HG02981 (cell line): ENCODE measurements at regions not wholly inside any gene's neighbourhood (a gene's known extent, or its start where the extent isn't known, plus 50 kb on each side); places are given as distances from the start of the nearest gene placed in this dataset.
"Not testable (repeated sequence)": the region's sequence is repeated elsewhere in the genome, so short reads cannot be mapped to it uniquely, and the experiment has no call there.

Source experiments
- ATAC-seq: cut with Tn5 transposase; IDR thresholded peaks from one replicate; pipeline ENCODE4 v1.9.1; 2021; ENCODE audit warnings: mild to moderate bottlenecking, moderate library complexity; ENCODE audit not compliant: unreplicated experiment

GRCh38 chr2:125684256-125684655 lies 971.7 kb upstream of the GYPC start:
- ATAC-seq = no peak

DNA sequence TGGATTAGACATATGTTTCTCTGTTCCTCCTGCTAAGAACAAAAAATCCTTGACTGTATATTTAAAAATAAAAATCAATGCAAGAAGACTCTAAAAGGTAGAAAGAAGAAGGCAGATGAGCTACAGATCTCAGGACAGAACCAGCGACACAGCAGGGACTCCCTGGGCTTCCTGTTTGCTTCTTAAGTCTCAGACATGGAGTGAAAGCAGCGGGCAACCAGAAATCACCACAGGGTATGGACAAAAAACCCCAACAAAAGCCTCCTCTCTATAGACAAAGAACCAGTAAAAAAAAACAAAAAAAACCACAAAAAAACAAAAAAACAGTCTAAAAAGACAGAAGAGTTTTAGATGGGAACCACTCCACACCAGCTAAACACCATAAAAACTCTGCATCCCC lies 971.0 kb upstream of the GYPC start:
- no peak for ATAC-seq

DNA sequence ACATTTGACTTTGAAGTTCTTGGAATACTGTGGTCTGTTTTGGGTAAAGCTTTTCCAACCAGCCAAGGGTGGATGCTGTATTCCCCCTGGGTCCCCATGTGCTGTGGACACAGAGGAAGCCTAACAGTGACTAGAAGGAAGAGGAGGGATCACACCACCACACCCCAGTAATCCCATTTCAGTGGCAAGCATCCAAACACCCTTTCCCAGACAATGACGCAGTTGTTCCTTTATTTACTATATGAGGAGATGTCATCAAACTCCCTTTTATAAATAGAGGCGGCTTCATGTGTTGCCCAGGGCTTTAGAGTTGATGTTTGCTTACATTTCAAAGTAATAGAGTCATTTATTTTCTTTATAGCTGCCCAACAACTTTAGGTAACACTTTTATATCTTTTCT lies 959.4 kb upstream of the GYPC start:
- ATAC-seq = no peak

DNA sequence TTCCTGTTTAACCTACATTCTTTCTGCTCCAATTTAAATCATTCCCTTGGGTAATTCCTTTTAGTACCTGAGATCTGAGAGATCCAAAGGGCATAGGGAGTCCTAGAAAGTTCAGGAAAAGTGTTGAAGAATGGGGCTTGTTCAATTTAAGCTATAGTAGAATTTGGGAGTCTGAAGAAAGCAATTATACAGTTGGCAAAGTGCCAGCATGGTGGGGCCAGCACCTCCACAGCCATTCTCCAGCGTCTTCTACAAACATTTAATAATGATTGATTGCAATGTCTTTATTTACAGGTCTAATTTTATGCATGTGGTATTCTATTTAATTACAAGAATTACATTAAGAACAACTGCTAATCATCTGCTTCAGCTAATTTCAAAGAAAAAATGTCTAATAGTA lies 957.7 kb upstream of the GYPC start:
- ATAC-seq = no peak

DNA sequence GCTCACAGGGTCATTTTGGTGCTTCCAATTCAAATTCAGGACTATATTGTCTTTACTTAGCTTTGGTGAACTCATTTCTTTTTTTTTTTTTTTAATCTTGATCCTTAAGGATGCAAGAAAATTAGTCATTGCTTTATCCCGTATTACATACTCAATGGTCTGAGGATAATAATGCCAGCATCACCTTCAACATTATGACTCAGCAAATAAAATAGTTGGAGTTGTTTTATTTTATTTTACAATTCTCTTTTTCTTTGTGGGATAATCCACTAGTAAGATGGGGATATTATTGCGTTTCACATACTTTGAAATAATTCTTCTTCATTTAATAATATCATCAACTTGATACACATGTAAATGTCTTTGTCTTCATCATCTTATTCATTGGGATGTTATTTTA lies 954.9 kb upstream of the GYPC start:
- ATAC-seq = no peak

DNA sequence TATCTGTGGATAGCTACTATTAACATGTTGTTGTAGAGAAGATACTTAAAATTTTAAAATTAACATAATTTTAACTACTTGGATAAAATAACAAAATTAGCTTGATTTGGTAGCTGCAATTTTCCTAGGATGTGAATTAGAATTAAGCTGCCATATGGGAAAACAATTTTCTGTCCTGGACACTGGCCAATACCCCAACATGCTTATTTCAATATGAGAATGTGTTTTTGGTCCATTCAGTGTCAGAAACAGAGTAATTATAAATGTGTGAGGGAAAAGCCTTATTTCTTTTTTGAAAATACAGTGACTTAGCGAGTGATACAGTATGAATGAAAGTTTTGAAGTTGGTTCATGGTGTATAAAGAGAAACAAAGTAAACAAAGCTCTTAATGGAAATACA lies 948.3 kb upstream of the GYPC start:
- ATAC-seq = no peak

GRCh38 chr2:125710561-125710960 lies 945.4 kb upstream of the GYPC start:
- no peak for ATAC-seq

DNA sequence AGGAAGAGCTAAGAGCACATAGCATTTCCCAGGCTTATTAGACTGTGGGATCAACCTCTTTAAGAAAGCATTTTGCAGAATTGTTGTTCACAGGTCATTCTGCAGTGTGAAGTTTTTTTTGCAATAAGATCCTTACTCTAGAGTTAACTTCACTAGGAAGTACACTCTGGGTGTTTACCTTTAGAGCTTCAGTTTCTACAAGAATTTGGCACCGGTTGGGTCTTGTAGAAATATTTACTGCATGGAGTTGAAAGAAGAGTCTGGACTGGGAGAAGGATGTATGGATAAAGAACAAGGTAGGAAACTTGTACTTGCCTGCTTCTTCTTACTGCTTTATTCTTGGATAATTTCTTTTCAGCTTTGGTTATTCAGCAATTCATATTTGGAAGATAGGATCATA lies 944.9 kb upstream of the GYPC start:
- ATAC-seq = no peak

DNA sequence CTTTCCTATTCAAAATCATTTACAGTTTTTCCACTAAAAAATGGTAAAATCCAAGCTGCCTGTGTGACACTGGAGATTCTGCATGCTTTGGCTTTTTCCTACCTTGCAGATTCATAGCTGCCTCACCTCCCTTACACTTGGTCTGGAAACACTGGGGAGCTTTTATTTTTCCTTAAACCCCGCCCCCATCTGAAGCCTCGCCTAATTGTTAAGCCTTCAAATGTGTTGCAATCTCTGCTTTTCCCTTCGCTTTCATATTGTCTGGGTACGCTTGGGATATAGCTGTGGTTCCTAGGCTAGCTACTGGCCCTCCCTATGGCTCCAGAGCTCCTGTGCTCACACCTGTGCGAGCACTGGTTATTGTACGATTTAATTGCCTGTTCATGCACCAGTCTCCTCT lies 942.4 kb upstream of the GYPC start:
- no peak for ATAC-seq

- ATAC-seq = no peak
Observed at GRCh38 chr2:125721072-125721721, 934.8 kb upstream of the GYPC start.

GRCh38 chr2:125730921-125731320 lies 925.0 kb upstream of the GYPC start:
- no peak for ATAC-seq

- no peak for ATAC-seq
Observed at GRCh38 chr2:125736306-125736705, 919.7 kb upstream of the GYPC start.

- no peak for ATAC-seq
Observed at GRCh38 chr2:125745514-125745913, 910.4 kb upstream of the GYPC start.

GRCh38 chr2:125746321-125747164 lies 909.4 kb upstream of the GYPC start:
- ATAC-seq = no peak

DNA sequence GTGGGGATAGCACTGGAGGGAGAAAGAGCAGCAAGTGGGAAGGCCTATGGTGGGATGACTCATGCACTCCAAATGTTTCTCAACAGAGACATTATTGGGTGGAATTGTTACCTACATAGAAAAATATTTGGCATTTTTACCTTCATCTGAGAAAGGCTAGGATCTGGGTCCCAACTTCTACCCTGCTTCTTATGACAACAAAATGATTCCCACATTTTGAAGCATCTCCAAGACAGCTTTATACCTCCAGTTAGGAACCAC lies 908.9 kb upstream of the GYPC start:
- ATAC-seq = no peak

- ATAC-seq = no peak
Observed at GRCh38 chr2:125756431-125756830, 899.5 kb upstream of the GYPC start.

- no peak for ATAC-seq
Observed at GRCh38 chr2:125796784-125797183, 859.2 kb upstream of the GYPC start.

- no peak for ATAC-seq
Observed at GRCh38 chr2:125797192-125797591, 858.8 kb upstream of the GYPC start.

- ATAC-seq = no peak
Observed at GRCh38 chr2:125822746-125823145, 833.2 kb upstream of the GYPC start.

DNA sequence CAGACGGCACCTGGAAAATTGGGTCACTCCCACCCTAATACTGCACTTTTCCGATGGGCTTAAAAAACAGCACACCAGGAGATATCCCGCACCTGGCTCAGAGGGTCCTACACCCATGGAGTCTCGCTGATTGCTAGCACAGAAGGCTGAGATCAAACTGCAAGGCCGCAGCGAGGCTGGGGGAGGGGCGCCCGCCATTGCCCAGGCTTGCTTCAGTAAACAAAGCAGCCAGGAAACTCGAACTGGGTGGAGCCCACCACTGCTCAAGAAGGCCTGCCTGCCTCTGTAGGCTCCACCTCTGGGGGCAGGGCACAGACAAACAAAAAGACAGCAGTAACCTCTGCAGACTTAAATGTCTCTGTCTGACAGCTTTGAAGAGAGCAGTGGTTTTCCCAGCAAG lies 830.2 kb upstream of the GYPC start:
- ATAC-seq = not testable (repeated sequence)

DNA sequence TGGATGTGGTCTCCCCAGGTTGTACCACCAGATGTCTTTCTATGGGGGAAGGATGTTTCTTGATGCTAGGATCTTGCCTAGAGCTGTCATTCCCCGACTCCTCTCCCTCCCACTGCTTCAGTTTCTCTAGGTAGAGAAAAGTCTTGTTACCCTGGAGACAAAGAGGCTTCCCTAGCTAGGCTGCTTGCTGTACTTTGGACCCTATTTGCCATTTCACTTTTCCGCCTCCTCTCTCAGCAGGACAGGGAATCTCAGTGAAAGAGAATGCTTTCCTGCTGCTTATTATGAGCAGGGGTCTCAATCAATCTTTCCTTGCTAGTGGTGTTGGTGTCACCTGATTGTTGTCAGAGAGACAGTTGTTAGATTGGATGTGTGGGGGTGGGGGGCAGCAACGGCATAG lies 818.8 kb upstream of the GYPC start:
- ATAC-seq = no peak

GRCh38 chr2:125837611-125838010 lies 818.3 kb upstream of the GYPC start:
- no peak for ATAC-seq

GRCh38 chr2:125839945-125840344 lies 816.0 kb upstream of the GYPC start:
- no peak for ATAC-seq
